ENCODE measurements at regions not wholly inside any gene's neighbourhood (a gene's known extent, or its start where the extent isn't known, plus 50 kb on each side); places are given as distances from the start of the nearest gene placed in this dataset.

GRCh38 chr1:13951793-13952751 lies 252.1 kb downstream of the PRDM2 start:
- TF ChIP-seq CTCF (conservative IDR thresholded peaks at IDR 0.05) (no peak), ZFX (IDR thresholded peaks at IDR 0.05) (no peak)

Measured in C4-2B (cell line).